GM19239 (cell line): ENCODE measurements at regions not wholly inside any gene's neighbourhood (a gene's known extent, or its start where the extent isn't known, plus 50 kb on each side); places are given as distances from the start of the nearest gene placed in this dataset.
"Not testable (repeated sequence)": the region's sequence is repeated elsewhere in the genome, so short reads cannot be mapped to it uniquely, and the experiment has no call there.

ENCODE experiments used
- DNase-seq: peaks from one replicate; pipeline ENCODE4 v3.0.0; 2011; ENCODE audit warnings: low spot score; ENCODE audit not compliant: insufficient read length
- FAIRE-seq: peaks from 2 replicates; lab custom pipeline; 2011; peaks lifted over from hg19 to GRCh38; lab: Jason Lieb, UNC

GRCh38 chr5:62184444-62184843, 121.6 kb upstream of the KIF2A start:
- DNase-seq (no peak), FAIRE-seq (no peak)

GRCh38 chr5:62190173-62190572, 115.8 kb upstream of the KIF2A start:
- no peak for FAIRE-seq
- no peak for DNase-seq

GRCh38 chr5:62190931-62191330, 115.1 kb upstream of the KIF2A start:
- DNase-seq (no peak), FAIRE-seq (no peak)

GRCh38 chr5:62192958-62193357, 113.0 kb upstream of the KIF2A start:
- DNase-seq (no peak), FAIRE-seq (no peak)

GRCh38 chr5:62196532-62196931, 109.5 kb upstream of the KIF2A start:
- FAIRE-seq, DNase-seq: not testable (repeated sequence)

GRCh38 chr5:62197697-62198096, 108.3 kb upstream of the KIF2A start:
- DNase-seq = no peak
- no peak for FAIRE-seq

- no peak for FAIRE-seq
- DNase-seq = no peak
Measured at GRCh38 chr5:62198421-62198820, 107.6 kb upstream of the KIF2A start.

GRCh38 chr5:62199792-62200716, 106.0 kb upstream of the KIF2A start:
- DNase-seq = no peak
- no peak for FAIRE-seq

GRCh38 chr5:62206150-62206829, 99.7 kb upstream of the KIF2A start:
- FAIRE-seq (no peak), DNase-seq (no peak)

GRCh38 chr5:62208218-62208852, 97.7 kb upstream of the KIF2A start:
- DNase-seq = no peak
- no peak for FAIRE-seq

GRCh38 chr5:62211405-62211804, 94.6 kb upstream of the KIF2A start:
- DNase-seq = no peak
- FAIRE-seq = no peak

- no peak for DNase-seq
- no peak for FAIRE-seq
Measured at GRCh38 chr5:62212648-62213047, 93.4 kb upstream of the KIF2A start.

GRCh38 chr5:62214701-62215100, 91.3 kb upstream of the KIF2A start:
- FAIRE-seq (no peak), DNase-seq (no peak)

GRCh38 chr5:62216603-62217002, 89.4 kb upstream of the KIF2A start:
- DNase-seq, FAIRE-seq: not testable (repeated sequence)

- DNase-seq, FAIRE-seq: not testable (repeated sequence)
Measured at GRCh38 chr5:62217095-62217494, 88.9 kb upstream of the KIF2A start.

GRCh38 chr5:62218860-62219259, 87.1 kb upstream of the KIF2A start:
- not testable (repeated sequence) for FAIRE-seq, DNase-seq

- not testable (repeated sequence) for FAIRE-seq, DNase-seq
Measured at GRCh38 chr5:62221881-62222280, 84.1 kb upstream of the KIF2A start.

- not testable (repeated sequence) for DNase-seq
Measured at GRCh38 chr5:62222305-62222704, 83.7 kb upstream of the KIF2A start.

GRCh38 chr5:62223312-62223670, 82.7 kb upstream of the KIF2A start:
- FAIRE-seq = peak; percentile 28
- DNase-seq = not testable (repeated sequence)

More at GRCh38 chr5:62222305-62222704, 83.7 kb upstream of the KIF2A start:
- FAIRE-seq = not testable (repeated sequence)

- DNase-seq, FAIRE-seq: not testable (repeated sequence)
Measured at GRCh38 chr5:62224987-62225601, 80.9 kb upstream of the KIF2A start.
